HG02840 (cell line): ENCODE measurements at regions not wholly inside any gene's neighbourhood (a gene's known extent, or its start where the extent isn't known, plus 50 kb on each side); places are given as distances from the start of the nearest gene placed in this dataset.
"Not testable (repeated sequence)": the region's sequence is repeated elsewhere in the genome, so short reads cannot be mapped to it uniquely, and the experiment has no call there.

Experiments used
- ATAC-seq: cut with Tn5 transposase; IDR thresholded peaks from one replicate; pipeline ENCODE4 v1.9.1; 2021; ENCODE audit warnings: mild to moderate bottlenecking, moderate library complexity, moderate number of reproducible peaks; ENCODE audit not compliant: unreplicated experiment, low FRiP score

DNA sequence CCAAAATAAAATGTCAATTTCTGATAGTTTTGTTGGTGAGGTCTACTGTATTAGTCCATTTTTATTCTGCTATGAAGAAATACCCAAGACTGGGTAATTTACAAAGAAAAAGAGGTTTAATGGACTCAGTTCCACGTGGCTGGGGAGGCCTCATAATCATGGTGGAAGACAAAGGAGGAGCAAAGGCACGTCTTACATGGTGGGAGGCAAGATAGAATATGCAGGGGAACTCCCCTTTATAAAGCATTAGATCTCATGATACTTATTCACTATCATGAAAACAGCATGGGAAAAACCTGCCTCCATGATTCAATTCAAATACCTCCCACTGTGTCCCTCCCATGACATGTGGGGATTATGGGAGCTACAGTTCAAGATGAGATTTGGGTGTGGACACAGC lies 204.5 kb upstream of the ZEB2 start:
- ATAC-seq: not testable (repeated sequence)

DNA sequence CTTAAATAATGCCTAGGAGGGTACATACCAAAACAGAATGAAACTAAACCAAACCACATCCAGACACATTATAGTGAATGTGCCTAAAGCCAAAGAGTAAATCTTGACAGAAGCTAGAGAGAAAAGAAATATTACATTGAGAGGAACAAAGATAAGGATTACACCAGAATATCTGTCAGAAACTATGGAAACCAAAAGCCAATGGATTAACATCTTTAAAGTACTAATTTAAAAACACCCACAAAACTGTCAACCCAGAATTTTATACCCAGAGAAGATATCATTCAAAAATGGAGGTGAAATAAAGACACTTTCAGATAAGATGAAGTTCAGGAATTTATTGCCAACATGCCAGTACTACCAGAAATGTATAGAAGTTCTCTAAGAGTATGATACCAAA lies 198.5 kb upstream of the ZEB2 start:
- ATAC-seq: no peak

GRCh38 chr2:144715992-144716391 lies 196.1 kb upstream of the ZEB2 start:
- no peak for ATAC-seq

DNA sequence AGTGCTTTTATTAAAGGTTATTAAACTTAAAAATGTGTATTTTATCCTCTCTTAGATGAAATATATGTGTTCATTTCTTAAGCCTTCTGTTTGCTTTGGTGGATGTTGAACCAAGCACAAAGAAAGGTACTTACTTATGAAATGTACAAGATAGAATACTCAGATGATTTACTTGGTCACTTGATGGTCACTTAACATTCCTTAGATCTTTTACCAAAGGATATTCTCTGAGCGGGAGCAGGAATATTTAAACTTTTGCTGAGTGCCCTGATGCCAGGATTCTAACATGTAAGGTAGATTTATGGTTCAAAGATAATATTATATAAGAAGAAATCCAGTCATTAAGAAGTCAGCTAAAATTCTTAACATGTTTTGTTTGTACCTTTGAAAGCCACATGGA lies 193.5 kb upstream of the ZEB2 start:
- ATAC-seq: no peak

GRCh38 chr2:144712550-144712940 lies 192.6 kb upstream of the ZEB2 start:
- ATAC-seq: no peak

- no peak for ATAC-seq
These were observed 192.0 kb upstream of the ZEB2 start for GRCh38 chr2:144711630-144712549.

DNA sequence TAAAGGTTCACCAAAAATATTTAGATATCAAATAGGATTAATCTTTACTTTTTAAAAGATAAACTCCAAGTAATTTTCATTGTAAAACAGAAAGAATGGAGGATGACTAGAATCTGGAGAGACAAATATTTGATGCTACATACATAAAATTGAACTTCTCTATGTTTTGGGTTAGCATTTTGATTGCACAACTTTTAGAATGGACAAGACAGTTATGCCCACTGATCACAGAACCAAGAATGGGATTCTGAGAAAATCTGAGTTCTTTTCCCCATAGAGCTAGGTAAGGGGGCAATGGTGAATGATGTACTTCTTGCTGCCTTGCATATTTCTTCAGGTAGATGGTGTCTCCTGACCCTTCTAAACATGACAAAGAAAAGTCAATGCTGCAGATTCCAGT lies 191.2 kb upstream of the ZEB2 start:
- no peak for ATAC-seq

- no peak for ATAC-seq
These were observed 188.7 kb upstream of the ZEB2 start for GRCh38 chr2:144708626-144709025.

DNA sequence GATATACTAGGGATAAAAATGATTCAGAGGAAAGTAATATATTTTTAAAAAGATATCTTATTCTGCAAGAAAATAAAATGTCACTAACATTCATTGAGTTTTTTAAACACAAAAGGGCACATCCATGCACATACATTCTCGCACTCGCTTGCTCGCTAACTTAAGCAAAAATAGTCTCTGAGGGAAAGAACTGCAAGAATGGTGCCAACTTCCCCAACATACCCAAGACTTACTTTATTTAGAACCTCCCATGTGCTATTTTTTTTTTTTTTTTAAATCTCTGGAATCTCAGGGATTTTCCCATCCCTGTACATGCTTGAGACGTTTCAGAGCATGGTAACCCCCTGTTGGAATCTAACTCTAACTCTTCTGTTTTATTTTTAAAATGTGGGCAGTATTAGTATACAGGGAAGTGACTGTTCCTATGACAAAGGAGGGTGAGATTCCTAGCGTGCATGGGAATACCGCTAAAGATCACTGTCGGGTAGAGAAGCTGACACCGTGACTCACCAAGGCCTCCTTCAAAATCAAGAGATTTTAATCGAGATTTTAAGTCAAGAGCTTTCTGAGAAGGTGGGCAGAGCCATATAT lies 187.9 kb upstream of the ZEB2 start:
- no peak for ATAC-seq

DNA sequence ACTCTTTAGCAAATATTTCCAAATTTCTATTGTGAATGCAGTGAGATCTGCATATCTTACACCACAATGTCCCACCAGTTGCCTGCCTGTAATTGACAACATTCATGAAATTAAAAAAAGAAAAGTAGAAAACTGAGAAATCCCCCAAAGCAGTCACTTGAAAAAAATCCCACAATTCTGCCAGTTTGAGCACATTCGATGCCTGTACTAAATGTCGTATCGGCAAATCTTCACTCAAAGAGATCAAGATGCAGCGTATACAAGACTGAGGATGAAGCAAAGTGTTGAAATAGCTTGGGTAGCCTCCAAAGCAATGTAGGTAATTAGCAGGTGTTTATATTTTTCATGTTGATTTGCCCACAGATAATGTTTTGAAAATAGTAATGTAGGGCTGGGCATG lies 186.7 kb upstream of the ZEB2 start:
- ATAC-seq: no peak

GRCh38 chr2:144705328-144706245 lies 185.7 kb upstream of the ZEB2 start:
- no peak for ATAC-seq

DNA sequence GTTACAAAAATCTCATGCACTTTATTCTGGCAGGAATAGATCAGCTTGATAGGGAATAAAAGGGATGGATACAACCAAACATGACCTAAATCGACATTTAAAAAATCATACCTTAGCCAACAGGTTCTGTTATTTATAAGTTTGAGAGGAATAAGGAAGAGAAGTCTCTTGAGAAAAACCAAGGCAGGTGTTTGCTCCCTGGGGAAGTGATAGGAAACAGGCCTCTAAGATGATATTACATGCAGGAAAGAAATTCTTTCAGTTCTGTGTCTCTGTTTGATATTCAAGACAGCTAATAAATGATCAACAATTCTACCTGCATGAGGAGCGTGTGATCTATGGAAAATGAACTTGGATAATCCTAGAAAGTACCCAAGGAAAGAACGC lies 184.8 kb upstream of the ZEB2 start:
- ATAC-seq: no peak

GRCh38 chr2:144703852-144704708 lies 184.2 kb upstream of the ZEB2 start:
- no peak for ATAC-seq

GRCh38 chr2:144702051-144702450 lies 182.1 kb upstream of the ZEB2 start:
- ATAC-seq: no peak

GRCh38 chr2:144701259-144701658 lies 181.3 kb upstream of the ZEB2 start:
- no peak for ATAC-seq

GRCh38 chr2:144698156-144698555 lies 178.2 kb upstream of the ZEB2 start:
- ATAC-seq: no peak

DNA sequence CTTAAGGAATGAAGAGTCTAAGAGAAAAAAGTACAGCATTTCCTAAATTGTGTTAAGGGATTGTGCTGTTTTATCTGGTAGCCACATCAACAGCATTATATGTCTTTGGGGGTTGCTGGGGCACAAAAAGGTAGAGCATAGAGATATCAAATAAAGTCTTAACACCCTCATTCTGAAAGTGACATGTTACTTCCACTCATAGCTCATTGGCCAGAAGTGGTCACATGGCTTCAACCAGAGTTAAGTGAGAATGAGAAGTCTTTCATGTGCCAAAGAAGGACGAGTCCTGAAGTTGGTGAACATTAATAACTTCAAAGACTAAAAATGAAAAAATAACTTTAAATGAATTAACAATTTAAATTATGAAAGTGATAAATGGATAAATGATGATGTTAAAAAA lies 175.7 kb upstream of the ZEB2 start:
- no peak for ATAC-seq

GRCh38 chr2:144694456-144694855 lies 174.5 kb upstream of the ZEB2 start:
- no peak for ATAC-seq

- ATAC-seq: no peak
These were observed 173.3 kb upstream of the ZEB2 start for GRCh38 chr2:144693179-144693578.

DNA sequence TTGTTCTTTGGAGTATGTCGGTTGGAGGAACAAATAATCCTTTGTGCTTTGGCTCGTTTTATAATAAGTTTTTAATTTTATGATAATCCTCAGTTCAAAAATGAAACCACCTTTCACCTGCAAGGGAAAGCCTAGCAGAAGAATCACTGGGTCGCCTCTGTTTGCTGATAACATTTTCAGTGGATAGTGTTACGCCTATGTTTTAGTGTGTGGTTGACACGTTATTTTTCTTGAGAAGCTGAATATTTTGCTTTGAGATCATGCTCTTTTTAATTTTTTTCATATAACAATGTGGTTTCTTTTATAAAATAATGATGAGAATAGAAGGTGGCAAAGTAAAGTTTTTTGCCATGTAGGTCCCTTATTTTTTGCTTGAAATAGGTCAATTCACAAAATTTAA lies 172.7 kb upstream of the ZEB2 start:
- ATAC-seq: no peak
